SJCRH30 (cell line): ENCODE measurements at regions not wholly inside any gene's neighbourhood (a gene's known extent, or its start where the extent isn't known, plus 50 kb on each side); places are given as distances from the start of the nearest gene placed in this dataset.
"Not testable (repeated sequence)": the region's sequence is repeated elsewhere in the genome, so short reads cannot be mapped to it uniquely, and the experiment has no call there.

Experiments
- DNase-seq, 2 experiments: peaks; one replicate each; pipeline ENCODE4 v3.0.0-alpha.2; 2015 to 2020
- H3K27ac ChIP-seq: fragments of 250-450 bp; sonication (Bioruptor Pico); 2 replicates; pipeline ENCODE4 v1.5.1; 2020; ENCODE audit warnings: mild to moderate bottlenecking, moderate library complexity
- H3K27me3 ChIP-seq: fragments of 250-450 bp; sonication (Bioruptor Pico); 2 replicates; pipeline ENCODE4 v1.5.1; 2020; ENCODE audit warnings: mild to moderate bottlenecking, moderate library complexity
- H3K36me3 ChIP-seq: fragments of 250-450 bp; sonication (Bioruptor Pico); 2 replicates; pipeline ENCODE4 v1.5.1; 2020; ENCODE audit warnings: mild to moderate bottlenecking, moderate library complexity
- H3K4me1 ChIP-seq: fragments of 250-450 bp; sonication (Bioruptor Pico); 2 replicates; pipeline ENCODE4 v1.5.1; 2020; ENCODE audit warnings: mild to moderate bottlenecking, moderate library complexity
- H3K4me3 ChIP-seq: fragments of 250-450 bp; sonication (Bioruptor Pico); 2 replicates; pipeline ENCODE4 v1.5.1; 2020; ENCODE audit warnings: mild to moderate bottlenecking, moderate library complexity
- H3K9me3 ChIP-seq: fragments of 250-450 bp; sonication (Bioruptor Pico); replicated peaks from 2 replicates; pipeline ENCODE4 v1.5.1; 2020; ENCODE audit warnings: mild to moderate bottlenecking, moderate library complexity

GRCh38 chr19:41495589-41495988, 52.6 kb downstream of the ERICH4 start:
- Histone ChIP-seq H3K27me3 (no peaks in the 10 kb centered on the region), H3K9me3 (0 out of 2 replicates have a peak, but pooled peaks cover 2% of the 10 kb centered on the region), H3K27ac (no peak overlapping the region), H3K36me3 (no peaks in the 10 kb centered on the region), H3K4me3 (no peak overlapping the region), H3K4me1 (peaks cover under 1% of the 10 kb centered on the region; the same call in 1 of the 2 replicates)
- no peak for DNase-seq

GRCh38 chr19:41499899-41500298, 56.9 kb downstream of the ERICH4 start:
- Histone ChIP-seq H3K4me1 (peaks cover 10% of the 10 kb centered on the region), H3K9me3 (peaks cover 5% of the 10 kb centered on the region; the same call in 1 of the 2 replicates), H3K27ac (no peak overlapping the region), H3K27me3 (no peaks in the 10 kb centered on the region), H3K36me3 (no peaks in the 10 kb centered on the region), H3K4me3 (no peak overlapping the region)
- no peak for DNase-seq

- Histone ChIP-seq H3K27me3 (no peaks in the 10 kb centered on the region), H3K4me1 (peaks cover 10% of the 10 kb centered on the region), H3K9me3 (peaks cover 5% of the 10 kb centered on the region; the same call in 1 of the 2 replicates), H3K36me3 (no peaks in the 10 kb centered on the region), H3K4me3 (no peak overlapping the region), H3K27ac (no peak overlapping the region)
- no peak for DNase-seq
Measured at GRCh38 chr19:41500443-41500842, 57.5 kb downstream of the ERICH4 start.

- H3K9me3 ChIP-seq = peaks cover 5% of the 10 kb centered on the region; the same call in 1 of the 2 replicates
- H3K4me1 ChIP-seq = peaks cover 10% of the 10 kb centered on the region
- peak overlapping the region; percentile 43 for H3K27ac ChIP-seq
- no peaks in the 10 kb centered on the region for H3K36me3 ChIP-seq
- H3K27me3 ChIP-seq = no peaks in the 10 kb centered on the region
- DNase-seq = no peak
- H3K4me3 ChIP-seq = peak overlapping the region; percentile 37
Measured at GRCh38 chr19:41501854-41502253, 58.9 kb downstream of the ERICH4 start.

GRCh38 chr19:41505105-41505504, 62.1 kb downstream of the ERICH4 start:
- Histone ChIP-seq H3K4me3 (no peak overlapping the region), H3K27me3 (peaks cover 4% of the 10 kb centered on the region; the same call in 1 of the 2 replicates), H3K27ac (no peak overlapping the region), H3K9me3 (peaks cover 5% of the 10 kb centered on the region; the same call in 1 of the 2 replicates), H3K4me1 (peaks cover 10% of the 10 kb centered on the region), H3K36me3 (no peaks in the 10 kb centered on the region)
- no peak for DNase-seq

- Histone ChIP-seq H3K36me3 (no peaks in the 10 kb centered on the region), H3K27me3 (peaks cover 26% of the 10 kb centered on the region), H3K9me3 (peaks cover 10% of the 10 kb centered on the region; the same call in 1 of the 2 replicates), H3K4me3 (no peak overlapping the region), H3K27ac (no peak overlapping the region), H3K4me1 (no peaks in the 10 kb centered on the region)
- no peak for DNase-seq
Measured at GRCh38 chr19:41510484-41510883, 65.5 kb upstream of the CEACAM21 start.

- no peak overlapping the region for H3K27ac ChIP-seq
- peaks cover 34% of the 10 kb centered on the region for H3K27me3 ChIP-seq
Measured at GRCh38 chr19:41511628-41512027, 64.3 kb upstream of the CEACAM21 start.

GRCh38 chr19:41515015-41515652, 60.8 kb upstream of the CEACAM21 start:
- no peaks in the 10 kb centered on the region; the same call in 1 of the 2 replicates for H3K36me3 ChIP-seq
- peaks cover 13% of the 10 kb centered on the region for H3K9me3 ChIP-seq
- no peak overlapping the region for H3K27ac ChIP-seq
- DNase-seq = no peak
- no peaks in the 10 kb centered on the region for H3K4me1 ChIP-seq
- H3K4me3 ChIP-seq = no peak overlapping the region
- peaks cover 45% of the 10 kb centered on the region for H3K27me3 ChIP-seq

More at GRCh38 chr19:41511628-41512027, 64.3 kb upstream of the CEACAM21 start:
- no peak for DNase-seq
- Histone ChIP-seq H3K4me1 (no peaks in the 10 kb centered on the region), H3K4me3 (no peak overlapping the region), H3K9me3 (peaks cover 10% of the 10 kb centered on the region; the same call in 1 of the 2 replicates), H3K36me3 (no peaks in the 10 kb centered on the region)

GRCh38 chr19:41516292-41517171, 59.4 kb upstream of the CEACAM21 start:
- Histone ChIP-seq H3K9me3 (peaks cover 13% of the 10 kb centered on the region), H3K27me3 (peaks cover 45% of the 10 kb centered on the region)
- not testable (repeated sequence) for H3K4me1 ChIP-seq, H3K4me3 ChIP-seq, H3K36me3 ChIP-seq, DNase-seq, H3K27ac ChIP-seq

- no peak for DNase-seq
- Histone ChIP-seq H3K27me3 (peaks cover 44% of the 10 kb centered on the region), H3K27ac (no peak overlapping the region), H3K4me1 (no peaks in the 10 kb centered on the region), H3K36me3 (no peaks in the 10 kb centered on the region; the same call in 1 of the 2 replicates), H3K4me3 (no peak overlapping the region), H3K9me3 (peaks cover 16% of the 10 kb centered on the region)
Measured at GRCh38 chr19:41518141-41518540, 57.8 kb upstream of the CEACAM21 start.

- not testable (repeated sequence) for H3K4me1 ChIP-seq, H3K27ac ChIP-seq, H3K4me3 ChIP-seq, H3K36me3 ChIP-seq, DNase-seq
- Histone ChIP-seq H3K9me3 (peaks cover 10% of the 10 kb centered on the region), H3K27me3 (peaks cover 15% of the 10 kb centered on the region)
Measured at GRCh38 chr19:41521138-41521930, 54.6 kb upstream of the CEACAM21 start.

- H3K27me3 ChIP-seq = peaks cover 18% of the 10 kb centered on the region
- no peak overlapping the region for H3K27ac ChIP-seq
- no peak for DNase-seq
- H3K9me3 ChIP-seq = peaks cover 10% of the 10 kb centered on the region
- no peaks in the 10 kb centered on the region; the same call in 1 of the 2 replicates for H3K36me3 ChIP-seq
- H3K4me1 ChIP-seq = no peaks in the 10 kb centered on the region
- no peak overlapping the region for H3K4me3 ChIP-seq
Measured at GRCh38 chr19:41521931-41522555, 53.9 kb upstream of the CEACAM21 start.

GRCh38 chr19:41525989-41526388, 50.0 kb upstream of the CEACAM21 start:
- Histone ChIP-seq H3K36me3 (no peaks in the 10 kb centered on the region), H3K4me1 (peaks cover 1% of the 10 kb centered on the region), H3K27ac (no peak overlapping the region), H3K27me3 (peaks cover 5% of the 10 kb centered on the region; the same call in 1 of the 2 replicates), H3K9me3 (peaks cover 8% of the 10 kb centered on the region), H3K4me3 (no peak overlapping the region)
- DNase-seq = no peak
